ENCODE measurements at regions not wholly inside any gene's neighbourhood (a gene's known extent, or its start where the extent isn't known, plus 50 kb on each side); places are given as distances from the start of the nearest gene placed in this dataset.

- DNase-seq = no peak
Observed at GRCh38 chr17:79305376-79305767, 230.7 kb downstream of the ENGASE start.

GRCh38 chr17:79304884-79305283 lies 230.3 kb downstream of the ENGASE start:
- no peak for DNase-seq

GRCh38 chr17:79303641-79304205 lies 229.1 kb downstream of the ENGASE start:
- DNase-seq = no peak

- no peak for DNase-seq
Observed at GRCh38 chr17:79301469-79301868, 226.8 kb downstream of the ENGASE start.

- DNase-seq = no peak
Observed at GRCh38 chr17:79299349-79299748, 224.7 kb downstream of the ENGASE start.

- no peak for DNase-seq
Observed at GRCh38 chr17:79298799-79299198, 224.2 kb downstream of the ENGASE start.

- no peak for DNase-seq
Observed at GRCh38 chr17:79296243-79296642, 221.6 kb downstream of the ENGASE start.

- no peak for DNase-seq
Observed at GRCh38 chr17:79295307-79295706, 220.7 kb downstream of the ENGASE start.

- DNase-seq = no peak
Observed at GRCh38 chr17:79294459-79295071, 219.9 kb downstream of the ENGASE start.

GRCh38 chr17:79292501-79292900 lies 217.9 kb downstream of the ENGASE start:
- no peak for DNase-seq

- DNase-seq = no peak
Observed at GRCh38 chr17:79291391-79291790, 216.8 kb downstream of the ENGASE start.

- no peak for DNase-seq
Observed at GRCh38 chr17:79290726-79291125, 216.1 kb downstream of the ENGASE start.

GRCh38 chr17:79288950-79289349 lies 214.3 kb downstream of the ENGASE start:
- no peak for DNase-seq

GRCh38 chr17:79286440-79286839 lies 211.8 kb downstream of the ENGASE start:
- DNase-seq = no peak

GRCh38 chr17:79285973-79286372 lies 211.3 kb downstream of the ENGASE start:
- DNase-seq = no peak

- no peak for DNase-seq
Observed at GRCh38 chr17:79282294-79282693, 207.7 kb downstream of the ENGASE start.

- DNase-seq = no peak
Observed at GRCh38 chr17:79281803-79282202, 207.2 kb downstream of the ENGASE start.

GRCh38 chr17:79280866-79281572 lies 206.4 kb downstream of the ENGASE start:
- no peak for DNase-seq

- no peak for DNase-seq
Observed at GRCh38 chr17:79280010-79280409, 205.4 kb downstream of the ENGASE start.

- no peak for DNase-seq
Observed at GRCh38 chr17:79279320-79279719, 204.7 kb downstream of the ENGASE start.

GRCh38 chr17:79276821-79277220 lies 202.2 kb downstream of the ENGASE start:
- no peak for DNase-seq

- DNase-seq = no peak
Observed at GRCh38 chr17:79273660-79274059, 199.0 kb downstream of the ENGASE start.

- no peak for DNase-seq
Observed at GRCh38 chr17:79272666-79273219, 198.1 kb downstream of the ENGASE start.

- no peak for DNase-seq
Observed at GRCh38 chr17:79272220-79272619, 197.6 kb downstream of the ENGASE start.
